ENCODE measurements at regions not wholly inside any gene's neighbourhood (a gene's known extent, or its start where the extent isn't known, plus 50 kb on each side); places are given as distances from the start of the nearest gene placed in this dataset.

GRCh38 chr2:18792226-18792629 is 202.9 kb upstream of the NT5C1B start:
- Histone ChIP-seq H3K36me3 (ENCODE audit: control insufficient read depth, insufficient read depth, low read length) (no peaks in the 10 kb centered on the region), H3K4me3 (ENCODE audit: low read depth, low read length) (no peak overlapping the region), H3K27me3 (ENCODE audit: control insufficient read depth, insufficient read depth, low read length) (no peaks in the 10 kb centered on the region)
- FAIRE-seq (no peak), DNase-seq (ENCODE audit: low read depth) (no peak)
- TF ChIP-seq CTCF (IDR thresholded peaks at IDR 0.05; ENCODE audit: insufficient read depth, low read length, severe bottlenecking), result no peak

GRCh38 chr2:18791172-18791797 is 201.9 kb upstream of the NT5C1B start:
- DNase-seq (ENCODE audit: low read depth) (peak; percentile 8), FAIRE-seq (peak; percentile 47)
- Histone ChIP-seq H3K27me3 (ENCODE audit: control insufficient read depth, insufficient read depth, low read length) (no peaks in the 10 kb centered on the region), H3K36me3 (ENCODE audit: control insufficient read depth, insufficient read depth, low read length) (no peaks in the 10 kb centered on the region), H3K4me3 (ENCODE audit: low read depth, low read length) (no peak overlapping the region)
- TF ChIP-seq CTCF (IDR thresholded peaks at IDR 0.05; ENCODE audit: insufficient read depth, low read length, severe bottlenecking), result no peak

DNA sequence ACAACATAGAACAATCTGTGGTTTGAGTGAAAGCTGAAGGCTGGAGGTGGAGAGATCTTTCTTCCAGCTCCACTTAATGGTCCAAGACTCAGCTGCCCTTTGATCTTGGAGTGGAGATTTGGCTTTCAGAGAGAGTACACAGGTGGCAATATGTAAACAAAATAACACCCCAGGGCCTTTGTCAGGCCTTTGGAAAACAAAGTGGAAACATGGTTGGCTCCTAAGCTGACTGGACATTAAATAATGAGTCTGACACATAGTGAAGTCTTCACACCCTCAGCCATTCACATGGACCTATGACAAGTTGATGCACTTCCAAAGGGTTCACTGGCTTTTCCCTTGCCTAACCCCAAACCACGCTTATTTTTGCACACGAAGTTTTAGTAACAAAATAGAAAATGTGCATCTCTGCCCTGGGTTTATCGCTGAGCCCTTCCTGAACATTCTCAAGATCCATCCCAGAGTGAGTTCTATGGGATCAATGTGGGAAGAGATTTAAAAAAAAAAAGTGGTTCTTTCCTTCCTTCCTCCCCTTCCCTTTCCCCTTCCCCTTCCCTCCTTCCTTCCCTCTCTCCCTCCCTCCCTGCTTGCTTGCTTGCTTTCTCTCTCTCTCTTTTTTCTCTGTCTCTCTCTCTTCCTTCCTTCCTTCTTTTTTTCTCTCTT is 201.3 kb upstream of the NT5C1B start:
- Histone ChIP-seq H3K27me3 (ENCODE audit: control insufficient read depth, insufficient read depth, low read length) (no peaks in the 10 kb centered on the region), H3K4me3 (ENCODE audit: low read depth, low read length) (no peak overlapping the region), H3K36me3 (ENCODE audit: control insufficient read depth, insufficient read depth, low read length) (no peaks in the 10 kb centered on the region)
- no peak for TF ChIP-seq CTCF (IDR thresholded peaks at IDR 0.05; ENCODE audit: insufficient read depth, low read length, severe bottlenecking)
- DNase-seq (ENCODE audit: low read depth) (no peak), FAIRE-seq (no peak)

DNA sequence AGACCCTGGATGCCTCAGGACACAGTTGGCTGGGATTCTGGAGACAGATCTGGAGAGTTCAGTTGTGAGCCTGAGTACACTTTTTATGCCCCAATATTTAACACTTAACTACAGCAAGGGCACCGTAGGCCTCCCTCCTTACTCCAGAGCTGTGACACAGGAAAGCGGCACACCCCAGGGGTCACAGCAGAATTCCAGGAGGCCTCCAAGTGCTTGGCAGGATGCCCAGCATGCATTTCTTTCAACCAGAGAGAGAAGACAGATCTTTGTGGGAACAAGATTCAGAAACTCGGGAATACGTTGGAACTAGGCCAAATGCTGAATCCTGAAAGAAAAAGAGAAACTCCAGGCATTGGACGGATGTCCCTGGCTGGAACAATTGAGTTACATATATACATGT is 199.2 kb upstream of the NT5C1B start:
- no peak for TF ChIP-seq CTCF (IDR thresholded peaks at IDR 0.05; ENCODE audit: insufficient read depth, low read length, severe bottlenecking)
- no peaks in the 10 kb centered on the region for H3K27me3 ChIP-seq (ENCODE audit: control insufficient read depth, insufficient read depth, low read length)
- H3K36me3 ChIP-seq (ENCODE audit: control insufficient read depth, insufficient read depth, low read length), result no peaks in the 10 kb centered on the region
- FAIRE-seq (no peak), DNase-seq (ENCODE audit: low read depth) (no peak)
- H3K4me3 ChIP-seq (ENCODE audit: low read depth, low read length), result no peak overlapping the region

GRCh38 chr2:18787726-18788125 is 198.4 kb upstream of the NT5C1B start:
- H3K27me3 ChIP-seq (ENCODE audit: control insufficient read depth, insufficient read depth, low read length), result no peaks in the 10 kb centered on the region
- DNase-seq (ENCODE audit: low read depth) (no peak), FAIRE-seq (no peak)
- TF ChIP-seq CTCF (IDR thresholded peaks at IDR 0.05; ENCODE audit: insufficient read depth, low read length, severe bottlenecking), result no peak
- H3K36me3 ChIP-seq (ENCODE audit: control insufficient read depth, insufficient read depth, low read length), result no peaks in the 10 kb centered on the region
- H3K4me3 ChIP-seq (ENCODE audit: low read depth, low read length), result no peak overlapping the region

DNA sequence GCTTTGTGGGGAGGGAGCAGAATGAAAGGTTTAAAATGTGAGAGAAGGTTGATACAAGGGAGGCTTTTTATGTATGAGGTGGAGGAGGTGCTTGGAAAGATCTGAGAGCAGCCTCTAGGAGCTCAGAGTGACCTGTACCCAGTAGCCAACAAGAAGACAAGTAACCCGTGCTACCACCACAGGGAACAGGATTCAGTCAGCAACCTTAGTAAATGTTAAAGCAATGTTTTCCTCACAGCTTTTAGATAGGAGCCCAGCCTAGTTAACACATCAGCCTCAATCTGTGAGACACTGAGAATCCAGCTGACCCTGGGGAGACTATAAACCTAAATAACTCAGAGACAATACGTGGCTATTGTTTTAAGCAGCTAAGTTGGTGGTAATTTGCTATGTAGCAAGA is 194.9 kb upstream of the NT5C1B start:
- Histone ChIP-seq H3K4me3 (ENCODE audit: low read depth, low read length) (no peak overlapping the region), H3K36me3 (ENCODE audit: control insufficient read depth, insufficient read depth, low read length) (no peaks in the 10 kb centered on the region), H3K27me3 (ENCODE audit: control insufficient read depth, insufficient read depth, low read length) (no peaks in the 10 kb centered on the region)
- TF ChIP-seq CTCF (IDR thresholded peaks at IDR 0.05; ENCODE audit: insufficient read depth, low read length, severe bottlenecking), result no peak
- FAIRE-seq (no peak), DNase-seq (ENCODE audit: low read depth) (no peak)
